GM21619 (cell line): ENCODE measurements at regions not wholly inside any gene's neighbourhood (a gene's known extent, or its start where the extent isn't known, plus 50 kb on each side); places are given as distances from the start of the nearest gene placed in this dataset.

ENCODE experiments used
- ATAC-seq: cut with Tn5 transposase; IDR thresholded peaks from one replicate; pipeline ENCODE4 v1.9.1; 2021; ENCODE audit not compliant: unreplicated experiment

DNA sequence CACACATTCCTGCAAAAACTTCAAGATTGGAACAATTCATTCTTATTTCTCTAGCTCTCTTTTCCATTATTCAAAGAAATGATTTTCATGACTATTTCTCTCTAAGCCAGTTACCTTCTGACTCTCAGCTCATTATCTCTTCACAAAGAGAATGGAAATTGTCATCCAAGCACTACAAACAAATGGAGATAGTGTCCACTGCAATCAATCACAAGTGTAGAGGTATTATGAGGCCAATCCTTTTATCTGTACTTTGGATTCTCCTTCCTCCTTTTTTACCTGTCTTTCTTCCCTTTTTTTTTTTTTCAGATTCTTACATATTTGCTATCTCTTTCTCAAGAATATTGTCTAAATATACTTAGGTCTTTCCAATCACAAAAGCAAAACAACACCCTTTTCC, 497.7 kb upstream of the MEF2C start:
- ATAC-seq: no peak

DNA sequence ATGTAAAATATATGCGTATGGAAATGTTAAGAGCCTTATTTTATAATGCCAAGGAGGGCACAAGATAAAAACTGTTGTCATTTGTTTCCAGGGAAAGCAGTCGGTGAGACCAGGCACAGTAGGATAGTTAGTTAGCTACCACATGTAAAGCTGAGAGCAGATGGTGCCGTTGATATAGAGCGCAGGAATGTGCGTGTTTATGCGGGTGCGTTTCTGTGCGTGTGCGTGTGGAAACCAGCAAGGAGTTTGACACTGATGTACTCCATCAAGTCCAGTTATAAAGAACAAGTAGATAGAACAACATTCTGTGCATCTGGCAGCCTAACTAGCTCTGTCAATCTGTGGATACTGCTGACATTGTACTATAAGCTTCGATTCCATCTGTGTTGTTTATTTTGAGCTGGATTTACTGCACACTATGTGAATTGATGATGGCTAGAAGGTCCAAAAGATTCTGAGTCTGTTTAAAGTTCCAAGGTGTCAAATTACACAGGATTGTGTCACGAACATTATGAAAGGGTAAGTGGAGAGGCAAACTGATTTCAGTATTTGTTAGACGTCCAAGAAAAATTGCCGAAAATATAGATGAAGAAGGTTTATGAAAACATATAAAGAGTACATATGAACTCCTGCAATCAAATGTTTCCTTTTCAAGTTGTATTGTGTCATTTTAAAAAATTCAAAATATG, 494.9 kb upstream of the MEF2C start:
- no peak for ATAC-seq

DNA sequence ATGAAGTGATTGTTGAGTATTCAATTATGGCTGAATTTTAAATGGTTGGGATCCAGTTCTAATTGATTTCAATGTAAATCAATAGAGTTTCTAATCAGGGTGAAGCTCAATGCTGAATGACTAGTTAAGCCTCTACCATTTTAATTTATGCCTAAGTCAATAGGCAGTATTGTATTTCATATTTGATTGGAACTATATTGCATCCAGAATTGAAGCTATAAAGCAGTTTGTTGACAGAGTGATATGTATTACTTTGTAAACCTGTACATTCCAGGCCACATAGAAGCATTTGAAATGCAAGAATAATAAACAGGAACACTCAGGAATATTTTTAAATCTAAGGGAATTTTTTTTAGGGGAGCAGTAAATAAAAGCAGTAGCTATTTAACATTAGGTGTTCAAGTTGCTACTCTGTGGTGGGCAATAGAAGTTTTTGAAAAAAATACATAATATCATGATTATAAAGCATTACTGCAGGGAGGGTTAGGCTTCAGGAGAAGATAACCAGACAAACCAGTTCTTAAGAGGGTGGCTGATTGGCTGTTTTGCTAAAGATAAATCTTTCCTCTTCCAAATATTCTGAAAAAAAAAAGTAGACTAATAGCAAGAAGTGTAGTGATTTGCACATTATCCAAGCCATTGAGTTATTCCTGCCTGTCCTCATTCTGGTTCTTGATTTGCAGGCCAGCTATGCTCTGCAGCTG, 492.0 kb upstream of the MEF2C start:
- ATAC-seq: no peak

DNA sequence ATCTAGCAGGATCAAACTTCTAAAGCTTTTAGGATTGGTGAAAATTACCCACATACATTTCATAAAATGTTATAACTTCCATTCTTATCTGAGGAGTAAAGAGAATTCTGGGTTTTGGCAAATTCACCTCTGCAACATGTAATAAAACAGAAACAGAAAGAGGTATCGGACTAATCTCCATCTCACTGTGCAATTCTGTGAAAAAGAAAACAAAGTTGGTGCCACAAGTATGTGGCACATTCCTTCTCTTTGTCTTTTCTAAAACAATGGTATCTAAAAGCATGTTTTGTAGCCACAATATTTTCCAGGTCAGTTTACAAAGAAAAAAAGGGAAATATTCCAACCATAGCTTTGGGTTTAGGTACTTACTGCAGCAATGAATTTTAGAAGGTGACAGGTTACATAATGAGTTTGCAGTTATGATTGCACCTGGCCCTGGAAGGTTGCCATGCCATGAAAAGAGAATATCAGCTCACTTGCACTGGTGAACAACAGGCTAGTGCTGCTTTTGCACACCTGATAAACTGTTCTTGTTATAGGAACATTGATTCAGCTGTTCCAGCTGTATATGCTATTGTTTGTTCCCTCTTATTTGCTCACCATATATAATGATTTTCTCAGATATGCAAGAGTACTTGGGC, 491.3 kb upstream of the MEF2C start:
- no peak for ATAC-seq

DNA sequence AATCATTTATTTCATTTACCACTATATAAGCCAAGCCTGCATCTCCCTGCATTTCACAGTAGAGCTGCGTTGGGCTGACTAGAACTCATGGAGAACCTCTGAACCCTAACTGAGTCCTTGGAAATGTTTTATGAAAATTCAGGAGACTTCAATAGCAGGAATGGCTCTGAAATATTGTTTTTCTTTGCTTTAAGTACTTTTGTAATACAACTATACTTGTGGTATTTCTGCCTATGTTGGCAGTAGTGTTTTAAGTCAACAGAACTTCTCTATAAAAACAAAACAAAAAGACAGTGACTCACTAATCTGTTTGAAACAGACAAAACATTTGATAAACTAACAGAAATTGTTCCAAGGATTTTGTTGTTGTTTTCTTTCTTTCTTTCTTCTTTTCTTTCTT, 489.2 kb upstream of the MEF2C start:
- no peak for ATAC-seq

DNA sequence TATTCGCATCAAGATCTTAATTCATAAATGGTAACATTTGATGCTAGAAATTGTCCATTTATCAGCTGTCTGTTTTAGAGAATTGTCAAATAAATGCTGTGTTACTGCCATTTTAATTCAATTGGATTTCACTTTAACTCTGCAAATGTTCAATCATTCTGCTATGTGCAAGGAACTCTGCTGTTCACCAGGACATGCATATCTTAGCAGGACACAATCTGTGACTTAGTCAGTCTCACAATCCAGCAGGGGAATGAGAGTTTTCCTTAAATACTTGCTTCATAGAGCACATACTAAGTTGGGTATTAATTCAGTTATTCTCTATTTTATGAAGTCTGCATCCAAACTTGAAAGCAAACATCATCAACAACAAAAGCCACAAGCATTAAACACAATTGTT, 488.7 kb upstream of the MEF2C start:
- no peak for ATAC-seq

DNA sequence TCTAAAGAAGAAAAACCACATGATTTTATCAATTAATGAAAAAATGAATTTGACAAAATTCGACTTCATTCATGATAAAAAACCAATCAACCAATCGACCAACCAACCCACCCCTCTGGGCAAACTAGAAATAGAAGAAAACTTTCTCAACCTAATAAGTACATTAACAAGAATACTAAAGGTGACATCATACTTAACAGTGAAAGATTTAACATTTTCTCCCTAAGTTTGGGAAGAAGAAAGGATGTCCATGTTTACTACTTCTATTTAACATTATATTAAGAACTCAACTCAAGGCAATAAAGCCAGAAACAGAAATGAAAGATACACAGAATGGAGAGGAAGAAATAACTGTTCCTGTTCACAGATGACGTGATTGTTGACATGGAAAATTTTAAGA, 476.1 kb upstream of the MEF2C start:
- no peak for ATAC-seq

DNA sequence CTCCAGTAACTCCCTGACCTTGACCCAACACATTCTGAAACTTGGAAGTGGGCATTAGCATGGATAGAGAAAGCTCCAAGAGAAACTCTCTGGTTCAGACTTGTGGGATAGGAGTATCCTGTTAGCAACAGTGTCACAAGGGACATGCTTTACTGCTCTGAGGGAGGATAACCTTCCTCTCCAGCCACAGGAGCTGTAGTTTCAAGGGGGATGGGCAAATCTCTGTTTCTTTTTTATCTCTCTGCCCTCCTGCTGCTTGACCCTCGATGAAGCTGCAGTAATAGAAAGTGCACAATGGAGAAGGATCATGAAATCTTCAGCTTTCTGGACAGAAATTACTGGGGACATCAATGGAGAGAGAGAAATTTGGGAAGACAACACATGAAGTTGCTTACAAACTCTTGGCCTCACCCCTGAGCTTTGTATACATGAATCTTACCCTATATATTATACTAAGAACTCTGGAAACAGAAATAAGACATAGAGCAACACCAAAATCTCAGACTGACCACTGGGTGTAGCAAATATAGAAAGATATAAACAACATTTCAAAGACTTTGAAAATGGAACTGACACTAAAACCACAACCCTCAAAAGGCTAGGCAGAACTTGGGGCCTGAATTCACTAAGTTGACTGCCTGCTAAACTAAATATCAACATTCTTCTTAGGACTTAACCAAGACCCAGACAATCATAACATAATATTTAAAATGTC, 471.0 kb upstream of the MEF2C start:
- ATAC-seq: peak; percentile 74

DNA sequence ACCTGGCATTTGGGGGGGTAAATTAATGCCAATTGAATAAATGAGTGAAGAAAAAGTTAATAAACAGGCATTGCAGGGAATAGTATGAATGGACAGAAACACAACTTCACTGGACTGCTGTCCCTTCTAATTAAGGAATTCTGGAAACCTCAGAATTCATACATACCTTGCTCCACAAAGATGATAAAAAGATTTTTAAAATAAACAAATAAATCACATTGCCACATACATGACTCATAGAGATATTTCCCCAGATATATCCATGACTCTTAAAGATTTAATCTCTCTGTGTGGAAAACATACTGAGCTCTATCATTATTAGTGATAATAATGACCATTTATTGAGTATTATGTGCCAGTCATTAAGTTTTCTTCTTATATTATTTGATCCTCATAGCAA, 469.0 kb upstream of the MEF2C start:
- ATAC-seq: no peak

DNA sequence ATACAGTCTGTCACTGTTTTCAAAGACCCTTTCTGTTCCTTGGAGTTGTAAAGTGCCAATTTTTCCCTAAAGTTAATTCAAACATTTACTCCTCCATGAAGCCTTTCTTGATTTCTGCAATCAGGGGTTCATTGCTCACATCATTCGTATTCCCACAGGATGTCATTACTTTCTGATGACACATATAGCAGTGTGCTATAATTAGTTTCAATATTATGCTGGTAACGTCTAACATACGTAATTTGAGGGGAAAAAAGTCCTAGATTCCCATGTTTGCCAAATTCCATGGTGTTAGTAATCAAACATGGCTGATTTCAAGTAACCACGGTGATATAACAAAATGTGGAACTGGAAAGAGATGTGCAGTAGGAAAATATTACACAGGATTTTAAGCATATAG, 468.2 kb upstream of the MEF2C start:
- no peak for ATAC-seq

DNA sequence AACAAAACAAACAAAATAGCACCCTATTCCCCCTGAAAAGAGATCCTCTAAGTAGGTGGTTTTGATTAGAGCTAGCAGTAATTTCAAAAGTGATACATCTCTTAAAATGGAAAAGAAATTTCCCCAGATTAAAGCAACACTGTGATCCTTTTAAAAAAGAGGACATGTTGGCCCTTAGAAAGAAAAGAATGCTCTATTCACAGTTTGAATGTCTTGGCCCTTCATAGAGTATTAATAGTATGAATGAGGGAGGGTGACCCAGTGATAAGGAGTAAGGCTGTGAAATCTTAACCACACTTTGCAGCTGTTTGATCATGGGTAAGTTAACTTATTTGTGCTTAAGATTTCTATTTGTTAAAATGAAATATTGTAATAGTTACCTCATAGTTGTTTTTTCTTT, 467.7 kb upstream of the MEF2C start:
- ATAC-seq: no peak

DNA sequence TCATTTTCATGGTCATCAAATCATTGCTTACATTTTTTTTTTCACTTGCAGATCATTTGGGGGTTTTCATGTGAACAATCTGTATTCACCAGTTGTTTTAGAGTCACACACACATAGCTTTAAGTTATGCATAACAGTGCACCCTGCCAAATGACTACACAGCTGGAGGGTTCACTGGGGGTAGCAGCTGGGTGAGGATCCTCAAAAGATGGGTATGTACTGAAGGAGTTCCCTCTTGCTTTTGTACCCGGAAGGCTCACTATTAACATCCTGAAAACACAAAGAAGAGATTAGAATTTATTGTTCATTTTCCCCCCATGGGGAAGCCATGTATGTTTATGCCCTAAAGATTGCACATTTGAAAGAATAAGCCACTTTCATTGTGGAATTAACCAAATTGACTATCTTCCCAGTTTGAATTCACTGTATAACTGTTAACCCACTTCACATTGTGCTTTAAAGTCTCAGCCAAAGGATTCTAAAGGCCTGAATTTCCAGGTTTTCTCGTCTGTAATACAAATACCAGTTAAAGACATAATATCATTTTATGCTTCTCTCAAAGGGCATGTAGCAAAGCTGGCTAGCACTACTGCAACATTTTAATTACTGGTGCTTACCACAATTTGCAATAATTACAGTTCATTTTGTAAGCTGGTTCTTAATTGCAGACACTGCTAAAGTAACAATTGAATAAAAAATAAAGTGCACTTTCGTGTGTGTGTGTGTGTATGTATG, 466.4 kb upstream of the MEF2C start:
- ATAC-seq: no peak

DNA sequence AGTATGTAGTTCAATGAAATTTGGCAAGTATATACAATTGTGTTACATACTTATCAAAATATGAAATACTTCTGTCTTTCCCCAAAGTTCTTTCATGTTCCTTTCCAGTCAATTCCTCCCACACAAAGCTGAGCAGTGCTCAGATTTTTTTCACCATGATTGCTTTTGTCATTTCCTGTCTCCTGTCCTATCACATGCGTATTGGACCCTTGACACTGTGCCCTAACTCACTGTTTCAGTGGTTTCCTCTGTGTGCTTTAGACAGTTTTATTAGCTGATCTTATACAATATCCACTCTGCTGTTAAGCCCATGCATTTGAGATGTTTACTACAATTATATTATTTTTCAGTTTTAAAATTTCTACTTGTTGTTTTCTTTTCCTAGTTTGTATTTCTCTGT, 463.6 kb upstream of the MEF2C start:
- ATAC-seq: no peak

DNA sequence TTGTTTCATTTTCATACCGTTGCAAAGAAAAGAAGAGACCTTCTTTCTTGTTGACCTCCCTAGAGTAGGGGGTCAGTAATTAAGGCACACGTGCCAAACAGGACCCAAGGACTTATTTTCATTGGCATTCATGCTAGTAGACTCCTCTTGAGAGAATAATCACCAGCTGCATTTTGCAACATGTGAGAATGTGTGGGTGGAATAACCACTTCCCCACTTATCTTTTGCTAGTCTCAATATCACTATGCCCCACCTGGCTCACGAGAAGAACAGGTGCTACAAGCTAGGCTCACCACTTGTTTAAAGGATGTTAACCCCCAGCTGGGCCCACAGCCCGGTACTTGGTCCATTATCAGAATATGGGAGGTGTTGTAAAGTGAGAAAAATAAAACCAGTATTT, 460.7 kb upstream of the MEF2C start:
- peak; percentile 91 for ATAC-seq

DNA sequence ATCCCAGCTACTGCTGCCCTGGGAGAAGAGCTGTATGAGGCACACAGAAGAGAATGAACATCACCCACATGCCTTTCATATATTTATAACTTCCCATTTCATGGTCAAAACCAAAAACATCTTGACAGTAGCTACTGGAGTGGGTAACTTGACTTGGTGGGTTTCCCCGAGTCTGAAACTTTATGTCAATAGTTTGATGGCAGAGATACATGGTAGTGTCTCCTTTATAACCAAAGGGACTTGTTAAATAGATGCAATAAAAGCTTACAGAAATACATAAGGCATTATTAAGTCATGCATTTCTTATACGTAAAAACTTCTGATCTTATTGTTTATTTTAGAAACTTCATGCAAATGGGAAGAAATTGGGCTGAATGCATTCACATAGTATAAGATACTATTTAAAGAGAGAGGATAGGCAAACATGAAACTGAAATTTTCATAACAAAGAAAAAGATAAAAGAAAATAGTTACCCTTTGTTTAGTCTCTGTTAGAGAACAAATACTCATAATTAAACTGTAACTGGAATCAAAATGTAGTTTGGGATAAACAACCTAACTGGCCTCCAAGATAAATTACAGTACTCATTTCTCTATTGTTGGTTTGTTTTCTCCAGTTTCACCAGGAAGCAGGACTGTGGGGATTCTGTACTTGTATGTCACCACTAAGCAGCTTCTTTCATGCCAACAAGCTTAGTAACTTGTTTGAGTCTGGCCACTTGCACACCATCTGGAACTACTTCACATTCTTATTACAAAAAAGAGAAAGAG, 459.3 kb upstream of the MEF2C start:
- no peak for ATAC-seq

DNA sequence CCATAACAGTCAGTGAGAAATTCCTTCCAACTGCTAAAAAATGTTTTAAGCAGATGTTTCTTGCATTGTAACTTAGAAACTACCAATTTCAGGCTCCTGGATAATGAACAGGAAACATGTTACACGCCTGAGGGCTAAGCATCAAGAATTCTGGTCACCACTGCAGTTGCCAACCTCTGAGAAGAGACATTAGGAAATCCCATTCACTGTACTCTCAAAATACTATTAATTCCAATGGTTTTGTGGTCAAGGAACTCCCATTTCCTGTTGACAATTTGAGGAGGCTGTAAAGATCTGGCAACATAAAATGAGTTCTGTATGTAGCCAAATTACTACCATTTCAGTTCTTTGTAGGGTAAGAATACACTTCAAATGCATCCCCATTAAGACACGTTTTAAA, 456.0 kb upstream of the MEF2C start:
- no peak for ATAC-seq

DNA sequence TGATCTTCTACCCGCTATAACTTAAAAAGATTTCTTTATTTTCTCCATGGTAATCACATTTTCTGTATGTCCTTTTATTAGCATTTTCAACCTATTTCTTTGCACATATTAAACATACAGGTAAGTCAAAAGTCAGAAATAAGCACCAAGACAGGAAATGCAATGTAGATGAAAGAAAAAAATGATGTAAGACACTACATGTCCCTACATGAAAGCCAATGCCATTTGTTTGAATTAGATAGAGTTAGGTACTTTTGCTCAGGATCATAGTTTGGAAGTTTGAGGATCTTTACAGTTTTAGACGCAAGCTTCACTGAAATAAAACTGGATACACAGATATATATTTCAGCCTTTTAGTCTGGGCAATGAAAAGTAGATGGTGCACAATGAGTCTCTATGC, 453.1 kb upstream of the MEF2C start:
- no peak for ATAC-seq

DNA sequence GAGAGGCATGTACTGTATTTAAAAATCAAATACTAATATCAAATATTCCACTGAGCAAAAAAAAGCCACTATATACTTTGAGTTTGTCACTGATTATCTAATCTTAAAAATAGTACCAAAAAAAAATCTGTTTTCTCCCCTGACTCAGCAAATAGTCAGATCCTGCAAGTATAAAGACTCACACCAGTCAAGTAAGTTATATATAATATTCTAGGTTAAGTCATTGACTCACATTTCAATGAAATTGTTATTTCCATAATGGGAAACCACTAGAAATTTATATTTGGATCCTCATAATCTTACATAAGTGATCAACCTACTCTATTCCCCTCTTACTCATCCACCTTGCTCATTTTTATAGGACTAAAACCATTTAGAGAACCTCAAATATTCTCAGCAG, 447.2 kb upstream of the MEF2C start:
- ATAC-seq: no peak

DNA sequence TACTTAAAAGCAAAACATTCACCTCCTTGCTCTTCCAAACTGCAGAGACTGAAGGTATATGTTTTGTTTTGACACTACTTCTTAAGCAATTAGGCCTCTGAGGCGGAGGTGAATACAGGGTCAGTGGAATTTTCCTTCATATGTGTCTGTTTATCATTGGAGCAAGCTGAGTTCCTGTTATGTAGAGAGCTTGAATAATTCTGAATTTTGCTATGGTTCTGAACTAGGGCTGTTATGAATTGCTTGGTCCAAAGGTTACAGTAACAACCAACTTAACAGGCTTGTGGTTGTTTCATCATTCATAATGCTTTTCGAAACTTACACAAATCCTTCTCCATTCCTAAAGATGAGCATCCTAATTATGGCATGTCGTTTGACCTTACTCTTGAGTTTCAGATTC, 444.6 kb upstream of the MEF2C start:
- ATAC-seq: no peak

DNA sequence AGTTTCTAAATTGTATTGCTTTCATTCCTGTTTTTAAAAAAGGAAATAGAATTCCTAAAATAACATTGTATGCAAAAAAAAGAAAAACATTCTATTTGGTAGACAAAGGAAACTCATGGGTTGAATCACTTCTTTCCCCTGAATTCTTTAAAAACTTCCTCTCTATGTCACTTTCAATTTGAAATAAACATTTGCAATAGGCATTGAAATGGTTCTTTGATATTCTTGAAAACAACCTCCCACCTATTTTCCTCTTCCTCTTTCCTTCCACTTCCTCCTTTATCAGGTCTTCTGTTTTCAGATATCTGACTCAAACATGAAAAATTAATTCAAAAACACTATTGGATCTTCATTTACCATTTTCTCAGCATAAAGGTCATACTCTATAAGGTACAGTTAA, 442.0 kb upstream of the MEF2C start:
- no peak for ATAC-seq
